ENCODE measurements at regions not wholly inside any gene's neighbourhood (a gene's known extent, or its start where the extent isn't known, plus 50 kb on each side); places are given as distances from the start of the nearest gene placed in this dataset.

- DNase-seq (ENCODE audit: low read depth) = no peak
These were observed 311.8 kb downstream of the TOX3 start for GRCh38 chr16:52235186-52235585.

GRCh38 chr16:52234626-52235025, 312.3 kb downstream of the TOX3 start:
- DNase-seq (ENCODE audit: low read depth) = no peak

- DNase-seq (ENCODE audit: low read depth) = no peak
These were observed 317.5 kb downstream of the TOX3 start for GRCh38 chr16:52229471-52229870.

- DNase-seq (ENCODE audit: low read depth) = no peak
These were observed 319.1 kb downstream of the TOX3 start for GRCh38 chr16:52227851-52228250.

- DNase-seq (ENCODE audit: low read depth) = no peak
These were observed 334.1 kb downstream of the TOX3 start for GRCh38 chr16:52212841-52213240.

- DNase-seq (ENCODE audit: low read depth) = no peak
These were observed 337.7 kb downstream of the TOX3 start for GRCh38 chr16:52209227-52209626.

- peak; percentile 55 for DNase-seq (ENCODE audit: low read depth)
These were observed 343.8 kb downstream of the TOX3 start for GRCh38 chr16:52203096-52203495.

GRCh38 chr16:52193441-52193840, 353.5 kb downstream of the TOX3 start:
- no peak for DNase-seq (ENCODE audit: low read depth)

GRCh38 chr16:52191531-52192134, 355.3 kb downstream of the TOX3 start:
- DNase-seq (ENCODE audit: low read depth) = peak; percentile 43

GRCh38 chr16:52184336-52184735, 362.6 kb downstream of the TOX3 start:
- no peak for DNase-seq (ENCODE audit: low read depth)

GRCh38 chr16:52182840-52183239, 364.1 kb downstream of the TOX3 start:
- DNase-seq (ENCODE audit: low read depth) = no peak

GRCh38 chr16:52174168-52174567, 372.8 kb downstream of the TOX3 start:
- DNase-seq (ENCODE audit: low read depth) = no peak

GRCh38 chr16:52171481-52171880, 375.5 kb downstream of the TOX3 start:
- no peak for DNase-seq (ENCODE audit: low read depth)

- DNase-seq (ENCODE audit: low read depth) = no peak
These were observed 379.6 kb downstream of the TOX3 start for GRCh38 chr16:52167328-52167727.

- DNase-seq (ENCODE audit: low read depth) = no peak
These were observed 381.0 kb downstream of the TOX3 start for GRCh38 chr16:52165961-52166360.

GRCh38 chr16:52149003-52149402, 397.9 kb downstream of the TOX3 start:
- no peak for DNase-seq (ENCODE audit: low read depth)

GRCh38 chr16:52141871-52142270, 405.1 kb downstream of the TOX3 start:
- peak; percentile 7 for DNase-seq (ENCODE audit: low read depth)

- no peak for DNase-seq (ENCODE audit: low read depth)
These were observed 418.6 kb downstream of the TOX3 start for GRCh38 chr16:52128361-52128760.

GRCh38 chr16:52123842-52124241, 423.1 kb downstream of the TOX3 start:
- DNase-seq (ENCODE audit: low read depth) = no peak

- DNase-seq (ENCODE audit: low read depth) = no peak
These were observed 423.7 kb downstream of the TOX3 start for GRCh38 chr16:52123061-52123839.

GRCh38 chr16:52117171-52117570, 429.8 kb downstream of the TOX3 start:
- no peak for DNase-seq (ENCODE audit: low read depth)

- peak; percentile 51 for DNase-seq (ENCODE audit: low read depth)
These were observed 432.6 kb downstream of the TOX3 start for GRCh38 chr16:52114379-52114778.

- DNase-seq (ENCODE audit: low read depth) = no peak
These were observed 433.3 kb downstream of the TOX3 start for GRCh38 chr16:52113533-52114183.

Measured in HT1080 (cell line).